Heart right ventricle (tissue), 16 donors: ENCODE measurements at regions not wholly inside any gene's neighbourhood (a gene's known extent, or its start where the extent isn't known, plus 50 kb on each side); places are given as distances from the start of the nearest gene placed in this dataset.

Experiments
- ATAC-seq, 8 donors: fragments of 200-7000 bp; cut with Tn5 transposase; one replicate each; pipeline ENCODE4 v1.9.1; 2020; ENCODE audit warnings: mild to moderate bottlenecking in 8 of 8, moderate library complexity in 8 of 8, moderate number of reproducible peaks in 1 of 8
- DNase-seq, 2 donors: peaks; one replicate each; pipeline ENCODE4 v3.0.0-alpha.2; 2020
- H3K27ac ChIP-seq, 10 donors: fragments of 200-600 bp; sonication (generic) in 2 of 10; one replicate each; pipeline versions ENCODE4 v1.5.0 to v1.8.0; 2020 to 2022; ENCODE audit warnings: mild to moderate bottlenecking in 3 of 10
- H3K27me3 ChIP-seq, 7 donors: fragments of 200-600 bp; one replicate each; pipeline ENCODE4 v1.8.0; 2021 to 2022; ENCODE audit warnings: mild to moderate bottlenecking in 2 of 7
- H3K36me3 ChIP-seq, 9 donors: fragments of 200-600 bp; sonication (generic) in 1 of 9; one replicate each; pipeline versions ENCODE4 v1.5.0 to v1.8.0; 2020 to 2022; ENCODE audit warnings: mild to moderate bottlenecking in 2 of 9
- H3K4me1 ChIP-seq, 9 donors: fragments of 200-600 bp; sonication (generic) in 1 of 9; one replicate each; pipeline versions ENCODE4 v1.5.0 to v1.8.0; 2020 to 2022; ENCODE audit warnings: mild to moderate bottlenecking in 4 of 9
- H3K4me3 ChIP-seq, 10 donors: fragments of 200-600 bp; sonication (generic) in 2 of 10; one replicate each; pipeline versions ENCODE4 v1.5.0 to v1.8.0; 2020 to 2022; ENCODE audit warnings: mild to moderate bottlenecking in 7 of 10, moderate library complexity in 2 of 10
- H3K9me3 ChIP-seq, 11 donors: fragments of 200-600 bp in 10 of 11; sonication (generic) in 2 of 11; one replicate each; pipeline versions ENCODE4 v1.5.0 to v1.8.0; 2013 to 2022; ENCODE audit warnings: mild to moderate bottlenecking in 2 of 11, control low read depth in 1 of 11, moderate library complexity in 1 of 11
- WGBS, 2 donors: extraction: QIAGEN DNeasy Blood & Tissue Kit; methylation state at CpG; one replicate each; pipeline ENCODE4 v1.1.7; 2013; ENCODE audit warnings: inconsistent platforms in 1 of 2; 5-methylcytosine and 5-hydroxymethylcytosine counted together
- intact Hi-C, 10 donors: fragments of 100-400 bp; cut with DNase I; formaldehyde crosslinking; loops; one replicate each; pipeline versions ENCODE4 v1.11.1 to v1.14.2; 2022
- TF ChIP-seq, protein P1 (sequence below), 9 donors: fragments of 200-600 bp; sonication (generic) in 2 of 9; IDR thresholded peaks; one replicate each; pipeline versions ENCODE4 v1.5.0 to v1.8.0; 2021 to 2022; ENCODE audit warnings: antibody characterized with exemption in 9 of 9, mild to moderate bottlenecking in 5 of 9, moderate library complexity in 1 of 9
- donor health status: Arrhythmogenic right ventricular cardiomyopathy.
- donor health status: ischemic (EF 13 %, LVEDD 7.1; RV severe dilation, severe dysfunction).
- donor health status: healthy with polysubstance abuse.
- donor health status: DM: no; HTN: yes; CAD: no.
- donor health status: DM: no; HTN: no; CAD: no.
- donor health status: ischemic (EF 25% LVEDD 6.9; RV normal size, moderate dysfunction).
- donor health status: ischemic (EF 25% LVEDD 5.7; RV mildly dilated, moderate dysfunction).
- donor health status: healthy.
- donor health status: DM: yes; HTN: yes; CAD: no.
- donor health status: Ischemic cardiomyopathy.
- donor health status: ischemic (EF 35%, LVEDD 5.7; RV mildly dilated, moderate dysfunction).
- donor health status: nonischemic (EF 11% LVEDD 7.7; RV severe dilation, severe dysfunction).
- donor health status: DM: yes; HTN: yes; CAD: no.
- donor health status: PGD.
- donor health status: ischemic (EF 29% LVEDD 5.4; RV normal size, mild dysfunction).
- donor health status: nonischemic (EF 23%, LVEDD 6.1; RV moderate dilation, normal function).

GRCh38 chr16:86771506-86772460, 193.4 kb downstream of the FOXL1 start:
- Histone ChIP-seq H3K9me3 (peaks cover 0 to 2% (median 0%) of the 10 kb centered on the region in 11 donors), H3K27me3 (peaks cover 0 to 58% (median 38%) of the 10 kb centered on the region in 7 donors), H3K4me1 (peaks cover 0 to 7% (median 0%) of the 10 kb centered on the region in 9 donors), H3K4me3 (no peak overlapping the region), H3K27ac (no peak overlapping the region), H3K36me3 (no peaks in the 10 kb centered on the region)
- intact Hi-C loops: no loop called here
- WGBS, 2 donors: 69 to 77% methylated on average over 8 of the region's 8 CpGs
- ATAC-seq: no peak
- no peak for DNase-seq
- TF ChIP-seq, protein P1, sequence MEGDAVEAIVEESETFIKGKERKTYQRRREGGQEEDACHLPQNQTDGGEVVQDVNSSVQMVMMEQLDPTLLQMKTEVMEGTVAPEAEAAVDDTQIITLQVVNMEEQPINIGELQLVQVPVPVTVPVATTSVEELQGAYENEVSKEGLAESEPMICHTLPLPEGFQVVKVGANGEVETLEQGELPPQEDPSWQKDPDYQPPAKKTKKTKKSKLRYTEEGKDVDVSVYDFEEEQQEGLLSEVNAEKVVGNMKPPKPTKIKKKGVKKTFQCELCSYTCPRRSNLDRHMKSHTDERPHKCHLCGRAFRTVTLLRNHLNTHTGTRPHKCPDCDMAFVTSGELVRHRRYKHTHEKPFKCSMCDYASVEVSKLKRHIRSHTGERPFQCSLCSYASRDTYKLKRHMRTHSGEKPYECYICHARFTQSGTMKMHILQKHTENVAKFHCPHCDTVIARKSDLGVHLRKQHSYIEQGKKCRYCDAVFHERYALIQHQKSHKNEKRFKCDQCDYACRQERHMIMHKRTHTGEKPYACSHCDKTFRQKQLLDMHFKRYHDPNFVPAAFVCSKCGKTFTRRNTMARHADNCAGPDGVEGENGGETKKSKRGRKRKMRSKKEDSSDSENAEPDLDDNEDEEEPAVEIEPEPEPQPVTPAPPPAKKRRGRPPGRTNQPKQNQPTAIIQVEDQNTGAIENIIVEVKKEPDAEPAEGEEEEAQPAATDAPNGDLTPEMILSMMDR (IDR thresholded peaks at IDR 0.05): no peak

DNA sequence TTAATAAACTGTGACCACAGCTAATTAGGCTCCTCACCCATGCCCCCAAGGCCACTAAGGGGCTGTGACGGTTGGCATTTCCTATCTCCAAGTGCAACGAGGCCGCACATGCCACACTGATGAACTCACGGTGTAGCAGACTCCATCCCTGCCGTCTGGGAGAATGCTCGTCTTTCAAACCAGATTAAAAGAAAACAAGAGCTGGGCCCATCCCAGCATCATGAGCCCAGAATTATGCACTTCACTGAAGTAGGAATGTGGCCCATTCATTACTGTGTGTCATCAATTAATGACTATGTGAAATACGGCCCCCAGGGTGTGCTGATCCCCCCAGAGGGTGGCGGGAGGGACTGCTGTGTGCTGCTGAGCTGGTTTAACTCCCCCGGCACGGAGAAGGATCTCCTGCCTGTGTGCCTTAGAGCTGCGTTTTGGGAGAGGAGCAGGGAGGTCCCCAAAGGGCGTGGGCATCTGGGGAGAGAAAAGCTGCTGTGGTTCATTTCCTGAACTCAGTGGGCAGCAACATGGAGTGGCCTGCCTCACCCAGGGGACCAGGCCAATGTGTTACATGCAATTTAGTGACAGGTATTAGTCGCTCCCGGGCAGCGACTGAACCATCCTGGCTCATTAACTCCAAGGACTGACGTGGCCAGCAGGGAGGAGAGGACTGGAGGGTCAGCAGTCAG, 194.5 kb downstream of the FOXL1 start:
- 71 to 73% methylated on average over 16 of the region's 16 CpGs for WGBS, 2 donors
- Histone ChIP-seq H3K4me3 (no peak overlapping the region), H3K9me3 (no peaks in the 10 kb centered on the region), H3K36me3 (no peaks in the 10 kb centered on the region), H3K4me1 (peaks cover 0 to 7% (median 0%) of the 10 kb centered on the region in 9 donors), H3K27ac (no peak overlapping the region), H3K27me3 (peaks cover 0 to 53% (median 40%) of the 10 kb centered on the region in 7 donors)
- ATAC-seq (no peak), DNase-seq (no peak)
- TF ChIP-seq, protein P1 (IDR thresholded peaks at IDR 0.05): no peak
- intact Hi-C loops: no loop called here

GRCh38 chr16:86773354-86773715, 195.0 kb downstream of the FOXL1 start:
- Histone ChIP-seq H3K4me1 (peaks cover 0 to 7% (median 0%) of the 10 kb centered on the region in 9 donors), H3K27me3 (peaks cover 0 to 49% (median 41%) of the 10 kb centered on the region in 7 donors), H3K4me3 (no peak overlapping the region), H3K9me3 (no peaks in the 10 kb centered on the region), H3K36me3 (no peaks in the 10 kb centered on the region), H3K27ac (no peak overlapping the region)
- ATAC-seq (peak in 3 of 8 donors; percentile 22 to 44 (median 37)), DNase-seq (no peak)
- 66 to 69% methylated on average over 4 of the region's 4 CpGs for WGBS, 2 donors
- intact Hi-C loops: no loop called here
- TF ChIP-seq, protein P1 (IDR thresholded peaks at IDR 0.05): no peak

GRCh38 chr16:86774931-86775330, 196.6 kb downstream of the FOXL1 start:
- TF ChIP-seq, protein P1 (IDR thresholded peaks at IDR 0.05): no peak
- intact Hi-C loops: no loop called here
- Histone ChIP-seq H3K4me1 (peaks cover 0 to 7% (median 0%) of the 10 kb centered on the region in 9 donors), H3K27me3 (peaks cover 4 to 43% (median 29%) of the 10 kb centered on the region in 7 donors), H3K36me3 (no peaks in the 10 kb centered on the region), H3K9me3 (no peaks in the 10 kb centered on the region), H3K27ac (no peak overlapping the region), H3K4me3 (no peak overlapping the region)
- no peak for ATAC-seq
- no peak for DNase-seq
- 92 to 93% methylated on average over 12 of the region's 12 CpGs for WGBS, 2 donors
